ENCODE measurements at regions not wholly inside any gene's neighbourhood (a gene's known extent, or its start where the extent isn't known, plus 50 kb on each side); places are given as distances from the start of the nearest gene placed in this dataset.

DNA sequence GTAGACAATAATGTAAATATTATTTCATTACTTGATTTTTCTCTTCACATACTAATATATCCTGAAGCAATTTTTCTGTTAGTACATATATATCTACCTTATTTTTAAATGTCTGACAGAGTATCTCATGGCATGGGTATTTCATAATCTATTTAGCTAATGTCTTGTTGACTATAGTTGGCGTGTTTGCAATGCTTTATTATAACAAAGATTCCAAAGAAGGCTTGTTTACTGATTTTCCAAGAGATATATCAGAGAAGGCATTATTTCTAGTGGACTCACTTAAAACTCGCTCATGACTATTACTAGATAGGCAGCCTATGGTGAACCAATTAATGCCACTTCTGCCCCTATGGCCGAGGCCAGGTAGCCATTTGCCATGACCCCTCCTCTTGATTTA is 152.4 kb upstream of the RORA start:
- peaks cover 0 to 3% (median 0%) of the 10 kb centered on the region in 7 donors for H3K27me3 ChIP-seq
- no peaks in the 10 kb centered on the region for H3K4me1 ChIP-seq
- H3K4me3 ChIP-seq: no peak overlapping the region
- H3K36me3 ChIP-seq: no peaks in the 10 kb centered on the region
- intact Hi-C loops (cut with DNase I): no loop called here
- ATAC-seq: no peak
- H3K9me3 ChIP-seq: no peaks in the 10 kb centered on the region
- TF ChIP-seq, protein P1, sequence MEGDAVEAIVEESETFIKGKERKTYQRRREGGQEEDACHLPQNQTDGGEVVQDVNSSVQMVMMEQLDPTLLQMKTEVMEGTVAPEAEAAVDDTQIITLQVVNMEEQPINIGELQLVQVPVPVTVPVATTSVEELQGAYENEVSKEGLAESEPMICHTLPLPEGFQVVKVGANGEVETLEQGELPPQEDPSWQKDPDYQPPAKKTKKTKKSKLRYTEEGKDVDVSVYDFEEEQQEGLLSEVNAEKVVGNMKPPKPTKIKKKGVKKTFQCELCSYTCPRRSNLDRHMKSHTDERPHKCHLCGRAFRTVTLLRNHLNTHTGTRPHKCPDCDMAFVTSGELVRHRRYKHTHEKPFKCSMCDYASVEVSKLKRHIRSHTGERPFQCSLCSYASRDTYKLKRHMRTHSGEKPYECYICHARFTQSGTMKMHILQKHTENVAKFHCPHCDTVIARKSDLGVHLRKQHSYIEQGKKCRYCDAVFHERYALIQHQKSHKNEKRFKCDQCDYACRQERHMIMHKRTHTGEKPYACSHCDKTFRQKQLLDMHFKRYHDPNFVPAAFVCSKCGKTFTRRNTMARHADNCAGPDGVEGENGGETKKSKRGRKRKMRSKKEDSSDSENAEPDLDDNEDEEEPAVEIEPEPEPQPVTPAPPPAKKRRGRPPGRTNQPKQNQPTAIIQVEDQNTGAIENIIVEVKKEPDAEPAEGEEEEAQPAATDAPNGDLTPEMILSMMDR (IDR thresholded peaks at IDR 0.05): no peak
- no peak overlapping the region for H3K27ac ChIP-seq
- DNase-seq: no peak
- 79% methylated on average over 3 of the region's 3 CpGs for WGBS, 2 donors

DNA sequence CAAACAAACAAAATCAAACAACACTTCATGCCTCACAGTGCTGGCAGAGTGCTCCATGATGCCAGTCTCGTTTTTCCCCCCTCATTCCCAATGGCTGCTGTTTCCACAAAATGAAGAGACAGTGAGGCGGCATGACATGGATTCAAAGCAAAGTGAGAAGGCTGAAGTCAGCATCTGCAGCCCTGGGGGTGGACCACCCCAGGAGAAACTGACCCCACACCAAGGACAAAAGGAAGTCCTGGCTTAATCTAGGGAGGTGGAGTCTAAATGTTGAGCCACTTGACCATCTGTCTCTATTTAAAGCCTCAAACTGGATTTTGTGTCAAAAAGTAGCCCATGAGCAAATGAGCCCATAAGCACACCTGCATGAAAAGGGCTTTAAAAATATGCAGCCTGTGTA is 151.2 kb upstream of the RORA start:
- intact Hi-C loops (cut with DNase I): no loop called here
- Histone ChIP-seq H3K36me3 (no peaks in the 10 kb centered on the region), H3K27me3 (peaks cover 0 to 3% (median 0%) of the 10 kb centered on the region in 7 donors), H3K4me1 (no peaks in the 10 kb centered on the region), H3K9me3 (no peaks in the 10 kb centered on the region), H3K27ac (no peak overlapping the region), H3K4me3 (no peak overlapping the region)
- 75 to 85% methylated on average over 2 of the region's 2 CpGs for WGBS, 2 donors
- DNase-seq (no peak), ATAC-seq (no peak)
- TF ChIP-seq, protein P1 (IDR thresholded peaks at IDR 0.05): no peak

DNA sequence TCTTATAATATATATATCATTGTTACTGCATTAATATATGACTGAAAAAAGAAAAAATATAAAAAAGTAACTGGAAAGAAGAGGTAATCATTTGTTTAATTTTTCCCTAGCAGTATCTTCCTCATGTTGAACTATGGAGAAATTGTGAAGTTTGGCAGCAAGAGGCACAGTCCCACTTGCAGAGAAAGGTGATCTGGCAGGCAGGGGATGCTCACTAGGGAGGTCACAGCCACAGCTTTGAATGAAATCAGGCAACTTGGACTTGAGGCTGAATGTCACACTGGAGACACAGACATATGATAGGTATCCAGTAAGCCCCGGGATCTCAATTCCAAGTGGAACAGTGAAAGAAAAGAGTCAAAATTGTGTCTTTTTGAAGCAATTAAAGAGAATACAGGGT is 149.9 kb upstream of the RORA start:
- no peak overlapping the region for H3K4me3 ChIP-seq
- DNase-seq (no peak), ATAC-seq (no peak)
- intact Hi-C loops (cut with DNase I): no loop called here
- peaks cover 0 to 3% (median 0%) of the 10 kb centered on the region in 7 donors for H3K27me3 ChIP-seq
- H3K4me1 ChIP-seq: no peaks in the 10 kb centered on the region
- WGBS, 2 donors: 85 to 88% methylated on average over 1 of the region's 1 CpG
- H3K9me3 ChIP-seq: no peaks in the 10 kb centered on the region
- H3K36me3 ChIP-seq: no peaks in the 10 kb centered on the region
- TF ChIP-seq, protein P1 (IDR thresholded peaks at IDR 0.05): no peak
- H3K27ac ChIP-seq: no peak overlapping the region

DNA sequence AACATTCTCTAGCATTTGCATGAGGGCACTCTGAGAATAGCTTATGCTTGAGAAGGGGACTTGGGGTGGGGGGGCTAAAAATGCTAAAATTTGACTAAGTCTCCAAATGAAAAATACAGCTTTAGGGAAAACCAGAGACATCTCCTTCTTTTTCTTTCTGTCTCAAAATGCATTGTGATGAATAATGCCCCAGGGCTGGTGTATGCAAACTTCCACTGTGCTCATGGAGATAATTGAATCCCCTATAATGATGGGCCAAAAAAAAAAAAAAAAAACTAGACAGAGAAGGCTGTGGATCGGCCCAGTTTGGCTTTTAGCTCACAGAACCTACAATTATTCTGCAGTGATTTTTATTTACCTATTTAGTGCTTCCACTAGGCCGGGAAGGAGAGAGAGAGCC is 147.9 kb upstream of the RORA start:
- WGBS, 2 donors: 80 to 82% methylated on average over 2 of the region's 2 CpGs
- DNase-seq (no peak), ATAC-seq (no peak)
- Histone ChIP-seq H3K9me3 (no peaks in the 10 kb centered on the region), H3K27ac (no peak overlapping the region), H3K27me3 (peaks cover 0 to 3% (median 0%) of the 10 kb centered on the region in 7 donors), H3K4me3 (no peak overlapping the region), H3K4me1 (no peaks in the 10 kb centered on the region), H3K36me3 (no peaks in the 10 kb centered on the region)
- TF ChIP-seq, protein P1 (IDR thresholded peaks at IDR 0.05): no peak
- intact Hi-C loops (cut with DNase I): no loop called here

DNA sequence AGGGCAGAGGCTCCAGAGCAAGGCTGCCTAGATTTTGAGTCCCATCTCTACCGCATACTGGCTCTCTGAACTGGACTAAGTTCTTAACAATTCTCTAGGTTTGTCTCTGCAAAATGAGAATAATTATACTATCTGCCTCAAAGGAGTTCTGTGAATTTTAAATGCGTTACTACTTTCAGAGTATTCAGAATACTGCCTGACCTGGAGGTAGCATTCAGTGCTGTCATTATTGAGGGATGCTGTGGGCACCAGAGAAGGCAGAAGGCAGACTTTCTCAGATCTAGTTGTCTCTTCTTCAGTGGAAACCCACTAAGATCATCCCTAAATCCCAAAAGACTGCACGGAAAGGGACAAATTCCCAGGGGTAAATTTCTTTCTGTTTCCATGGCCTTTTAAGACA is 147.4 kb upstream of the RORA start:
- H3K9me3 ChIP-seq: no peaks in the 10 kb centered on the region
- 89% methylated on average over 3 of the region's 3 CpGs for WGBS, 2 donors
- no peaks in the 10 kb centered on the region for H3K4me1 ChIP-seq
- ATAC-seq (no peak), DNase-seq (no peak)
- peaks cover 0 to 3% (median 0%) of the 10 kb centered on the region in 7 donors for H3K27me3 ChIP-seq
- H3K36me3 ChIP-seq: no peaks in the 10 kb centered on the region
- intact Hi-C loops (cut with DNase I): no loop called here
- TF ChIP-seq, protein P1 (IDR thresholded peaks at IDR 0.05): no peak
- no peak overlapping the region for H3K27ac ChIP-seq
- no peak overlapping the region for H3K4me3 ChIP-seq

Measured in heart right ventricle (tissue), 16 donors.